ENCODE measurements at regions not wholly inside any gene's neighbourhood (a gene's known extent, or its start where the extent isn't known, plus 50 kb on each side); places are given as distances from the start of the nearest gene placed in this dataset.

DNA sequence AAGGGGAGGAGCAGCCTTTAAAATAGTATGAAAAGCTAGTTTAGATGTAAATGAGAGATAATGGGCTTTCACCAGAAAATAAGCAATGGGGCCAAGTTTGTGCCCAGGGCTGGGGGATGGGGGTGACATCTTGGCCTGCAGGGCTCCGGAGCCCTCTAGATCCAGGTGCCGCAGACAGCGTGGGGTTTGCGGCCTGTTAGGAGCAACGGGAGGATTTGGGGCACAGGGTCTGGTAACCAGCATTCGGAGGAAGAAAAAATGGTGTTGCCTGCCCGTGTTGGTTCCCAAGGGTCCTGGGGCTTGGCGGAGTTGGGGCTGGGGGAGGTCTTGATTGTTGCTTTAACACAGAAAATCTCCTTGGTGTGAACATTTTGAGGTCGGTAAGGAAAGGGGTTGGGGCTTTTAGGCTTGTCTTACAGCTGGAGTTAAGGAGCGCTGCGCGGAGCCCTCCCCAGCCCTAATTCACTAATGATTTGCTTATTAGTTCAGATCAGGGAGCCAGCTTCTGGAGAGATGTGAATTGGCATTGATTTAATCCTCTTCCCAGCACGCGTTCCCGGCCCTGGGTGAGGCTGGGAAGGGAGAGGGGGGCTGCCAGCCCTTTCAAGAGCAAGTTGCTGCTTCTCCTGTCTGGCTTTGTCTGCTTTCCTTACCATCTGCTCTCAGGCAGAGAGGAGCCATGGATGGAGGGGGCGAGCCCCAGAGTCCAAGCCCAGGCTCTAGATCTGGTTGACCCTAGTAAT is 443.4 kb downstream of the BCOR start:
- no peak overlapping the region for H3K4me3 ChIP-seq
- TF ChIP-seq, protein P1, sequence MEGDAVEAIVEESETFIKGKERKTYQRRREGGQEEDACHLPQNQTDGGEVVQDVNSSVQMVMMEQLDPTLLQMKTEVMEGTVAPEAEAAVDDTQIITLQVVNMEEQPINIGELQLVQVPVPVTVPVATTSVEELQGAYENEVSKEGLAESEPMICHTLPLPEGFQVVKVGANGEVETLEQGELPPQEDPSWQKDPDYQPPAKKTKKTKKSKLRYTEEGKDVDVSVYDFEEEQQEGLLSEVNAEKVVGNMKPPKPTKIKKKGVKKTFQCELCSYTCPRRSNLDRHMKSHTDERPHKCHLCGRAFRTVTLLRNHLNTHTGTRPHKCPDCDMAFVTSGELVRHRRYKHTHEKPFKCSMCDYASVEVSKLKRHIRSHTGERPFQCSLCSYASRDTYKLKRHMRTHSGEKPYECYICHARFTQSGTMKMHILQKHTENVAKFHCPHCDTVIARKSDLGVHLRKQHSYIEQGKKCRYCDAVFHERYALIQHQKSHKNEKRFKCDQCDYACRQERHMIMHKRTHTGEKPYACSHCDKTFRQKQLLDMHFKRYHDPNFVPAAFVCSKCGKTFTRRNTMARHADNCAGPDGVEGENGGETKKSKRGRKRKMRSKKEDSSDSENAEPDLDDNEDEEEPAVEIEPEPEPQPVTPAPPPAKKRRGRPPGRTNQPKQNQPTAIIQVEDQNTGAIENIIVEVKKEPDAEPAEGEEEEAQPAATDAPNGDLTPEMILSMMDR (IDR thresholded peaks at IDR 0.05): no peak
- no peak for DNase-seq (ENCODE audit: low spot score)
- no peak overlapping the region for H3K27ac ChIP-seq

DNA sequence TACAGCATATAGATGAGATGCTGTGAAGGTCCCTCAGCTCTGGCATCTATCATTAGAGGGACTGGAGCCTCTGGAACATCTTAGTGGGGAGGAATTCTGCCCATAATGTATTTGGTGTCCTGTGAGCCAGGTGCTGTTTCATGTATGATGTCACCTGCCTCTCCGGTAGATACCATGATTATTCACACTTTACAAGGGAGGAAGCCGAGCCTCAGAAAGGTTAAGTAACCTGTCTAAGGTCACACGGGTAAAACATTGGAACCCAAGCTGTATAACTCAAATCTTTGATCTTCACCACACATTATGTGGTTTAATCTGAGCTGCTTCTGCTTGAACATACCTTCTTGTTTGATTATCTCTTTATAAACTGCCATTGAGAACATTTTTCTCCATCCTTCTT is 442.8 kb downstream of the BCOR start:
- Histone ChIP-seq H3K27ac (no peak overlapping the region), H3K4me3 (no peak overlapping the region)
- TF ChIP-seq, protein P1 (IDR thresholded peaks at IDR 0.05): no peak
- no peak for DNase-seq (ENCODE audit: low spot score)

DNA sequence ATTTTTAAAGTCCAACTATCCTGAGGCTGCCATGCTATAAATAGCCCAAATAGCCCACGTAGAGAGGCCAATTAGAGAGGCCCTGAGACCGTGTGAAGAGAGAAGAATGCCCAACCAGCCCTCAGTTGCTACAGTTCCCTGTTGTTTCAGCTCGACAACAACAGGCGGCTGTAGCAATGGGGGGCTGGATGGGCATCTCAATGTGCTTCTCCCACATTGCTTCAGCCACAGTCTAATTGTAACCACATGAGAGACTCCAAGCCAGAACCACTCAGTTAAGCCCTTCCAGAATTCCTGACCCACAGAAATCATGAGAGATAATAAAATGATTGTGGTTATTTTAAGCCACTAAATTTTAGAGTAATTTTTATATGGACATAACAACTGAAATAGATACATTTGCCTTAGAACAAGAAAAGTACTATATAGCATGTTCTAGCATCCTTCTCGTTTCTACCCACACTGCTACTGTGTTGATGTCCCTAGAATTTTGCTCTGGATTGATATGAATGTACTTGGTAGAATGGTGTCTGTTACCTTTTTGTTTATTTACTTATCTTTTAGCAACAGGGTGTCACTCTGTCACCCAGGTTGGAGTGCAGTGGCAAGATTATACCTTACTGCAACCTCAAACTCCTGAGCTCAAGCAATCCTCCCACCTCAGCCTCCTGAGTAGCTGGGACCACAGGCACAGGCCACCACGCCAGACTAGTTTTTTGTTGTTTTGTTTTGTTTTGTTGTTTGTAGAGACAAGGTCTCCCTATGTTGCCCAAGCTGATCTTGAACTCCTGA is 436.4 kb downstream of the BCOR start:
- no peak overlapping the region for H3K4me3 ChIP-seq
- no peak for DNase-seq (ENCODE audit: low spot score)
- H3K27ac ChIP-seq: no peak overlapping the region
- TF ChIP-seq, protein P1 (IDR thresholded peaks at IDR 0.05): no peak

DNA sequence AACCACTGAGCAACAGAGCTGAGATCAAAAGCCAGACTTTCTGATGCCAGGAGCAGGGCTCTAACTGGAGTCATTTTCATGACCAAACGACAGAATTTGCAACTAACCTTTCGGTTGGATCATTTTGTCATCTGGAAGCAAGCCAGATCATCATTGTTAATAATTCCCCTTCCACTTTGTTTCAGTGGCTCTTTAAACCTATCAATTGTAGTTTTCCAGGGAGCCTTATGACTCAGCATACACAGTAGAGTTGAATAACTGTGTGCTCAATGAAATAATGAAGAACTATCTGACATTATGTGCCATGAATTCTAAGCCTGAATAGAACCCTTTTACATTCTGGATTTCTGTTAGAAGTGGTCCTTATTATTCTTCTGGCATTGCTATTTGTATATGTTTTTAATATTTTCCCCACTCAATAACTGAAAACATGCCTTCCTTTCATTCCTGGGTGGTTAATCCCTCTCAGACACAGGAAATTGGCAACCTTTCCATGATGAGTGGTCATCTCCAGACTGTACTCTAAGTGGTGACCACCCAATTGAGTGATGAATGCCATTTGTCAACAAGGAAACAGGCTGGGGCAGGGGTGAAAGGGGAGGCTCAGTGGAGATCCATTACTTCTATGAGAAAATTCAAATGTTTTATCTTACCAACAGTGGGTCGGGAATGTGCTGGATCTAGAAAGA is 431.8 kb downstream of the BCOR start:
- Histone ChIP-seq H3K27ac (no peak overlapping the region), H3K4me3 (no peak overlapping the region)
- TF ChIP-seq, protein P1 (IDR thresholded peaks at IDR 0.05): no peak
- DNase-seq (ENCODE audit: low spot score): no peak

DNA sequence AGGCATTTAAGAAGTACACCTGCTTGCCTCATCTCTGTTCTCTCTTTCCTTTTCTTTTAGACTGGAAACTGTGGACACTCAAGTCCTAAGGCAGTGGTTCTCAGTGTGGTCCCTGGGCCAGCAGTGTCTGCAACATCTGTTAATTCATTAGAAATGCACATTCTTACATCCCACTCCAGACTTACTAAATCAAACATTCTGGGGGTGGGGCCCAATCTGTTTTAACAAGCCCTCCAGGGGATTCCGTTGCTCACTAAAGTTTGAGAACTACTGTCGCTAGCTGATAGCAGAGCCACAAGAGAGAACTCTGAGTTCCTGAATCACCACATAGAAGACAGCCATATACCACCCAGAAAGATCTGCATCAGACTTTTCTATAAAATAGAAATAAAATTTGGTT is 430.6 kb downstream of the BCOR start:
- TF ChIP-seq, protein P1 (IDR thresholded peaks at IDR 0.05): no peak
- DNase-seq (ENCODE audit: low spot score): no peak
- Histone ChIP-seq H3K4me3 (no peak overlapping the region), H3K27ac (no peak overlapping the region)

DNA sequence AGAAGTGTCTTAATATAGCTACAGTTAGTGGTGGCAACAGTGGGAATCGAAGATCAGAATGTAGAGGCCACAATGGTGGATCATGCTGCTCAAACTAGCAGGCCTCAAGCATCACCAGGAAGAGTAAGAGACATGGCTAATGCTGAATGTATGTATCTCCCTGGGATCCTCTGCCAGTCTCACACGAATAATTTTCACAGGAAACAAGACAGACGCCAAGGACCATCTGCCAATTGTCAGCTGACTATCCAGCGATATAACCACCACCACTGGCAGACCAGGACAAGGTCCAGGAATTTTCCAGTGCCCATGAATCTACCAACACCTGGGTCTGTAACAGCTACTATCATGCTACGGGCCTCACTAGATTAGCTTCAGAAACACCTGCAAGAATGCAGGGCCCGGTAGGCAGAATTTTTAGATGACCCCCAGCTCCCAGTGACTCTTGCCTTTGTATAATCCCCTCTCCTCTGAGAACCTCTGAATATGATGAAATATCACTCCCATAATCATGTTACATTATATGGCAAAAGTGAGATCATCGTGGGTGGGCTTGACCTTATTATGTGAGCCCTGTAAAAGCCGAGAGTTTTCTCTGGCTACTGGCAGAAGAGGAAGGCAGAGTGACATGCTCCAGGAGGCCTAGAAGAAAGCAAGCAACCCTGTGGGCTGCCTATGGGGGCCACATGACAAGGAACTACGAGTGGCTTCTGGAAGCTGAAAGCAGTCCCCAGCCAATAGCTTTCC is 429.8 kb downstream of the BCOR start:
- Histone ChIP-seq H3K4me3 (no peak overlapping the region), H3K27ac (no peak overlapping the region)
- no peak for DNase-seq (ENCODE audit: low spot score)
- TF ChIP-seq, protein P1 (IDR thresholded peaks at IDR 0.05): no peak

Data from coronary artery (tissue), 2 donors.